CD4-positive, alpha-beta memory T cell (primary cell): ENCODE measurements at regions not wholly inside any gene's neighbourhood (a gene's known extent, or its start where the extent isn't known, plus 50 kb on each side); places are given as distances from the start of the nearest gene placed in this dataset.
"Not testable (repeated sequence)": the region's sequence is repeated elsewhere in the genome, so short reads cannot be mapped to it uniquely, and the experiment has no call there.

Experiments used
- CTCF ChIA-PET: fragments of 350-600 bp; sonication (Branson Sonifier 250); formaldehyde crosslinking; loops from one replicate; lab custom pipeline; 2021; ENCODE audit warnings: inconsistent platforms; ENCODE audit not compliant: partially characterized antibody; lab: Charles Lee
- POLR2A ChIA-PET: fragments of 350-600 bp; sonication (Branson Sonifier 250); formaldehyde crosslinking; loops from one replicate; lab custom pipeline; 2021; ENCODE audit not compliant: partially characterized antibody; lab: Charles Lee
- DNase-seq, 5 donors: peaks; one replicate each; pipeline versions ENCODE4 v3.0.0 to v3.0.0-alpha.2; 2020 to 2022; ENCODE audit warnings: mixed read lengths in 1 of 5
- H3K27ac ChIP-seq: one replicate; pipeline ENCODE4 v1.7.0; 2013; ENCODE audit warnings: low read depth, low read length
- H3K27me3 ChIP-seq: 2 replicates; pipeline ENCODE4 v1.7.0; 2013; ENCODE audit warnings: mild to moderate bottlenecking, low read length, moderate library complexity; ENCODE audit not compliant: insufficient read depth
- H3K36me3 ChIP-seq: 2 replicates; pipeline ENCODE4 v1.7.0; 2013; ENCODE audit warnings: mild to moderate bottlenecking, low read length, moderate library complexity; ENCODE audit not compliant: insufficient read depth
- H3K4me1 ChIP-seq: 2 replicates; pipeline ENCODE4 v1.7.0; 2013; ENCODE audit warnings: mild to moderate bottlenecking, low read length, moderate library complexity; ENCODE audit not compliant: insufficient read depth
- H3K4me3 ChIP-seq, 2 donors: one replicate each; pipeline ENCODE4 v1.7.0; 2013; ENCODE audit warnings: low read length in 2 of 2, mild to moderate bottlenecking in 1 of 2
- H3K9me3 ChIP-seq, 2 donors: one replicate each; pipeline ENCODE4 v1.7.0; 2013; ENCODE audit warnings: low read length in 2 of 2, control low read depth in 1 of 2; ENCODE audit not compliant: control insufficient read depth in 1 of 2
- H3K27ac Mint-ChIP-seq, 7 donors: one replicate each; pipeline ENCODE4 v1.8.0; 2020 to 2021; ENCODE audit warnings: mixed read lengths in 7 of 7, mild to moderate bottlenecking in 6 of 7, inconsistent platforms in 3 of 7, moderate library complexity in 3 of 7
- H3K27me3 Mint-ChIP-seq, 2 donors: one replicate each; pipeline ENCODE4 v1.8.0; 2020 to 2021; ENCODE audit warnings: mixed read lengths in 2 of 2
- H3K36me3 Mint-ChIP-seq, 2 donors: one replicate each; pipeline ENCODE4 v1.8.0; 2020 to 2021; ENCODE audit warnings: mixed read lengths in 2 of 2, inconsistent platforms in 1 of 2, mild to moderate bottlenecking in 1 of 2
- H3K4me1 Mint-ChIP-seq, 4 donors: one replicate each; pipeline ENCODE4 v1.8.0; 2020 to 2021; ENCODE audit warnings: mixed read lengths in 4 of 4, mild to moderate bottlenecking in 1 of 4
- H3K4me3 Mint-ChIP-seq, 8 donors: one replicate each; pipeline ENCODE4 v1.8.0; 2020 to 2021; ENCODE audit warnings: mixed read lengths in 8 of 8, mild to moderate bottlenecking in 7 of 8, moderate library complexity in 6 of 8, inconsistent platforms in 3 of 8
- H3K9me3 Mint-ChIP-seq, 8 donors: one replicate each; pipeline ENCODE4 v1.8.0; 2020 to 2021; ENCODE audit warnings: mixed read lengths in 8 of 8, mild to moderate bottlenecking in 5 of 8, inconsistent platforms in 3 of 8, moderate library complexity in 1 of 8
- intact Hi-C: fragments of 100-400 bp; cut with micrococcal nuclease; formaldehyde crosslinking; loops from one replicate; pipeline ENCODE4 v1.15.1; 2023

GRCh38 chr1:67919274-67920072 is 86.2 kb upstream of the GNG12 start:
- Mint-ChIP-seq H3K27ac (no peak overlapping the region), H3K4me1 (no peaks in the 10 kb centered on the region), H3K27me3 (no peaks in the 10 kb centered on the region), H3K4me3 (no peak overlapping the region), H3K9me3 (peaks cover 0 to 4% (median 3%) of the 10 kb centered on the region in 8 donors), H3K36me3 (no peaks in the 10 kb centered on the region)
- ChIA-PET CTCF (no interaction called here), POLR2A (no interaction called here)
- H3K27ac ChIP-seq, result no peak overlapping the region
- H3K4me1 ChIP-seq, result no peaks in the 10 kb centered on the region
- no peaks in the 10 kb centered on the region for H3K36me3 ChIP-seq
- H3K27me3 ChIP-seq, result no peaks in the 10 kb centered on the region
- DNase-seq, result no peak
- intact Hi-C loops, result no loop called here
- H3K4me3 ChIP-seq, result no peak overlapping the region
- H3K9me3 ChIP-seq, result no peaks in the 10 kb centered on the region

- Mint-ChIP-seq H3K4me3 (no peak overlapping the region), H3K27ac (no peak overlapping the region), H3K36me3 (no peaks in the 10 kb centered on the region), H3K4me1 (no peaks in the 10 kb centered on the region), H3K27me3 (no peaks in the 10 kb centered on the region), H3K9me3 (peaks cover 0 to 4% (median 3%) of the 10 kb centered on the region in 8 donors)
- DNase-seq, result no peak
- intact Hi-C loops, result no loop called here
- Histone ChIP-seq H3K9me3 (no peaks in the 10 kb centered on the region), H3K4me1 (no peaks in the 10 kb centered on the region), H3K27ac (no peak overlapping the region), H3K27me3 (no peaks in the 10 kb centered on the region), H3K4me3 (no peak overlapping the region), H3K36me3 (no peaks in the 10 kb centered on the region)
- POLR2A ChIA-PET, result no interaction called here
- CTCF ChIA-PET, result no interaction called here
These were observed 84.8 kb upstream of the GNG12 start for GRCh38 chr1:67918067-67918466.

GRCh38 chr1:67917006-67917405 is 83.7 kb upstream of the GNG12 start:
- Histone ChIP-seq H3K27ac (no peak overlapping the region), H3K4me1 (no peaks in the 10 kb centered on the region), H3K9me3 (no peaks in the 10 kb centered on the region), H3K27me3 (no peaks in the 10 kb centered on the region), H3K36me3 (no peaks in the 10 kb centered on the region), H3K4me3 (no peak overlapping the region)
- H3K36me3 Mint-ChIP-seq, result no peaks in the 10 kb centered on the region
- intact Hi-C loops, result no loop called here
- no peak overlapping the region for H3K27ac Mint-ChIP-seq
- no peaks in the 10 kb centered on the region for H3K4me1 Mint-ChIP-seq
- DNase-seq, result no peak
- ChIA-PET POLR2A (no interaction called here), CTCF (no interaction called here)
- no peak overlapping the region for H3K4me3 Mint-ChIP-seq
- H3K9me3 Mint-ChIP-seq, result peaks cover 0 to 5% (median 3%) of the 10 kb centered on the region in 8 donors
- H3K27me3 Mint-ChIP-seq, result peaks cover 0 to 1% of the 10 kb centered on the region in 2 donors

- Mint-ChIP-seq H3K4me3 (peak overlapping the region in 1 of 8 donors; percentile 0), H3K36me3 (no peaks in the 10 kb centered on the region), H3K27me3 (peaks cover 0 to 1% of the 10 kb centered on the region in 2 donors), H3K27ac (no peak overlapping the region), H3K9me3 (peaks cover 0 to 5% (median 3%) of the 10 kb centered on the region in 8 donors), H3K4me1 (no peaks in the 10 kb centered on the region)
- DNase-seq, result no peak
- CTCF ChIA-PET, result no interaction called here
- no peaks in the 10 kb centered on the region for H3K4me1 ChIP-seq
- H3K27me3 ChIP-seq, result no peaks in the 10 kb centered on the region
- no peak overlapping the region for H3K4me3 ChIP-seq
- H3K27ac ChIP-seq, result no peak overlapping the region
- no peaks in the 10 kb centered on the region for H3K36me3 ChIP-seq
- no peaks in the 10 kb centered on the region for H3K9me3 ChIP-seq
- POLR2A ChIA-PET, result no interaction called here
- intact Hi-C loops, result no loop called here
These were observed 83.0 kb upstream of the GNG12 start for GRCh38 chr1:67916140-67916886.

DNA sequence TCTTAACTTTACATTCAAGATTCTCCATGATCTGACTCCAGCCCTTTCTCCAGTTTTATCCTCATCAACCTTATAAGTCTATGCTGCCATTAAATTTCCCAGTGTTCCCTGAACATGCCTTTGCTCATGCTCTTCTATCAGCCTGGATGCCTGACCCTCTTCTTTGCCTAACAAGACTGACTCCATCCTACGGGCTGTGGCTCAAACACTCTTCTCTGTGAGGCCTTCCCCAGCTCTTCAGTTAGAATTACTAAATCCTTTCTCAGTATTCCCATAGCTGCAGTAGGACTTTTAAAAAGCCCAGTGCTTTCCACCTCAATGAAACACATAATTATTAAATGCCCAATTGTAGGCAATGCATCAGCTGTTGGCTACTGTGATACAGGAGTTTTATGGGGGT is 76.5 kb upstream of the GNG12 start:
- POLR2A ChIA-PET, result no interaction called here
- Mint-ChIP-seq H3K9me3 (peaks cover 0 to 15% (median 4%) of the 10 kb centered on the region in 8 donors), H3K36me3 (no peaks in the 10 kb centered on the region), H3K4me1 (no peaks in the 10 kb centered on the region), H3K4me3 (no peak overlapping the region), H3K27me3 (peaks cover 5% of the 10 kb centered on the region in 2 donors), H3K27ac (no peak overlapping the region)
- H3K9me3 ChIP-seq, result no peaks in the 10 kb centered on the region
- H3K4me1 ChIP-seq, result no peaks in the 10 kb centered on the region
- no peaks in the 10 kb centered on the region for H3K27me3 ChIP-seq
- H3K27ac ChIP-seq, result no peak overlapping the region
- no peak overlapping the region for H3K4me3 ChIP-seq
- CTCF ChIA-PET, result no interaction called here
- no peaks in the 10 kb centered on the region for H3K36me3 ChIP-seq
- no peak for DNase-seq
- intact Hi-C loops, result no loop called here

DNA sequence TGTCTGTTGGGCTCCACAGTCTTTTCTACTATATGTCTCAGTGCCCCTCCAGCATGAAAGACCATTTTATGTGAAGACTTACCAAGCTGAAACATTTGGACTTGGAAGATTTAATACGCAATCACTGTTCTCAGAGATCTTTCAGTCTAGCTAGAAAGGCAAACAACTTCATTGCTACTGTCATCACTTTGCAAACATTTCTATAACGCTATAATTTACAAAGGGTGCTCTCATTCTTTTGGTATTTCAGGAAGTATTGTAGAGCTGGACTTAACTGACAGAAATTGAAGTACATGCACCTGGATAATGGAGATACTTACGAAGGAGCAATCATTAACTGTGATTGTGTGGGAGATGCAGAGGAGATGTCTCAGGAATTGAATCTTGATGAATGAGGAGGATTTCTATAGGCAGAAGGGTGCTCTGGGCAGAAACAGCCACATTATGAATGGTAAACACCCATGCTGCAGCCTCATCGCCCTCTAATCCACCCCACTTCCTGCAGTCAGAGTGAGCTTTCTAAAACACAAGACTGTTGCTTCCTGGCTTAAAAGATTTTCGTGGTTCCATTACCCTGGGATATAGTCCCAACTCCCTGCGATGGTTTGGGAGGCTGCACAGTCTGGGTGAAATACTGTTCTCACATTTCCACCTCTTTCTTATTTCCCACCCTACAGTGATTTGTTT is 75.1 kb upstream of the GNG12 start:
- Mint-ChIP-seq H3K27ac (no peak overlapping the region), H3K36me3 (no peaks in the 10 kb centered on the region), H3K27me3 (peaks cover 5% of the 10 kb centered on the region in 2 donors), H3K9me3 (peaks cover 0 to 15% (median 4%) of the 10 kb centered on the region in 8 donors), H3K4me3 (no peak overlapping the region), H3K4me1 (no peaks in the 10 kb centered on the region)
- H3K27ac ChIP-seq, result no peak overlapping the region
- no peak overlapping the region for H3K4me3 ChIP-seq
- H3K27me3 ChIP-seq, result no peaks in the 10 kb centered on the region
- POLR2A ChIA-PET, result no interaction called here
- intact Hi-C loops, result no loop called here
- no peaks in the 10 kb centered on the region for H3K4me1 ChIP-seq
- H3K9me3 ChIP-seq, result no peaks in the 10 kb centered on the region
- no peaks in the 10 kb centered on the region for H3K36me3 ChIP-seq
- DNase-seq, result no peak
- CTCF ChIA-PET, result no interaction called here

- H3K9me3 ChIP-seq, POLR2A ChIA-PET, CTCF ChIA-PET, H3K36me3 Mint-ChIP-seq, H3K4me3 Mint-ChIP-seq, H3K27ac Mint-ChIP-seq, H3K4me1 Mint-ChIP-seq, H3K4me3 ChIP-seq, intact Hi-C loops, H3K36me3 ChIP-seq, DNase-seq, H3K4me1 ChIP-seq, H3K27me3 ChIP-seq, H3K27me3 Mint-ChIP-seq, H3K27ac ChIP-seq: not testable (repeated sequence)
- peaks cover 0 to 18% (median 4%) of the 10 kb centered on the region in 8 donors for H3K9me3 Mint-ChIP-seq
These were observed 74.2 kb upstream of the GNG12 start for GRCh38 chr1:67907467-67907866.
